Activated naive CD8-positive, alpha-beta T cell treated with anti-CD3 and anti-CD28 coated beads, Interleukin-2, amount 10 ng/mL, durations not matched to agents 7 days and 5 days (primary cell): ENCODE measurements at regions not wholly inside any gene's neighbourhood (a gene's known extent, or its start where the extent isn't known, plus 50 kb on each side); places are given as distances from the start of the nearest gene placed in this dataset.
"Not testable (repeated sequence)": the region's sequence is repeated elsewhere in the genome, so short reads cannot be mapped to it uniquely, and the experiment has no call there.

Experiments
- ATAC-seq: fragments of 150-1000 bp; cut with Tn5 transposase; one replicate; pipeline ENCODE4 v1.10.0; 2021; ENCODE audit warnings: low read depth, moderate library complexity
- POLR2A ChIA-PET: fragments of 350-600 bp; sonication (Branson Sonifier 250); formaldehyde crosslinking; loops from one replicate; lab custom pipeline; 2021; ENCODE audit warnings: antibody characterized with exemption; lab: Charles Lee
- DNase-seq: peaks from one replicate; pipeline ENCODE4 v3.0.0; 2021
- H3K27ac Mint-ChIP-seq: one replicate; pipeline ENCODE4 v1.8.0; 2022; ENCODE audit warnings: mild to moderate bottlenecking, mixed read lengths
- H3K27me3 Mint-ChIP-seq: one replicate; pipeline ENCODE4 v1.8.0; 2022; ENCODE audit warnings: mild to moderate bottlenecking, moderate library complexity, mixed read lengths
- H3K36me3 Mint-ChIP-seq: one replicate; pipeline ENCODE4 v1.8.0; 2021; ENCODE audit warnings: mild to moderate bottlenecking, mixed read lengths
- H3K4me1 Mint-ChIP-seq: one replicate; pipeline ENCODE4 v1.8.0; 2021; ENCODE audit warnings: mixed read lengths
- H3K4me3 Mint-ChIP-seq: one replicate; pipeline ENCODE4 v1.8.0; 2022; ENCODE audit warnings: mild to moderate bottlenecking, moderate library complexity, mixed read lengths
- H3K9me3 Mint-ChIP-seq: one replicate; pipeline ENCODE4 v1.8.0; 2021; ENCODE audit warnings: mixed read lengths

DNA sequence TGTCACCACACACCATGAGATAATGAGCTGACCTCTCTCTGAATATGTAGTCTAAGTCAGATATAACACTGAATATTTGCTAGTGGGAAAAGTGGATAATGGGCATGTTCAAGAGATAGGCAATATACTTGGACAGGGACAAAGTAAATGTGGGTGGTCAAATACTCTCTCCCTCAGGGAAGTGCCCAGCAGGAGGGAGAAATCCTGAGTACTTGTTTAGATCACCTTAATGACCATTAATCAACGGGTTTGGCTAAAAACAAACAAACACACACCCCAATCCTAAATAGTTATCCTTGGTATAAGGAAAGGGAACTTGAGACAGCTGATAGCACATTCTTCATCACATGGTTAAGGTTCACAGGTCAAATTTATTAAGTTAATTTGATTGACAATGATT is 933.5 kb downstream of the C4orf33 start:
- Mint-ChIP-seq H3K36me3 (no peaks in the 10 kb centered on the region), H3K27me3 (no peaks in the 10 kb centered on the region), H3K4me1 (no peaks in the 10 kb centered on the region), H3K9me3 (peaks cover 1% of the 10 kb centered on the region), H3K4me3 (no peak overlapping the region), H3K27ac (no peak overlapping the region)
- DNase-seq: no peak
- no peak for ATAC-seq
- POLR2A ChIA-PET: no interaction called here

GRCh38 chr4:130031858-130032257 is 935.9 kb downstream of the C4orf33 start:
- DNase-seq (no peak), ATAC-seq (no peak)
- Mint-ChIP-seq H3K27me3 (no peaks in the 10 kb centered on the region), H3K27ac (no peak overlapping the region), H3K9me3 (no peaks in the 10 kb centered on the region), H3K4me3 (no peak overlapping the region), H3K4me1 (no peaks in the 10 kb centered on the region), H3K36me3 (no peaks in the 10 kb centered on the region)
- POLR2A ChIA-PET: no interaction called here

- DNase-seq, H3K9me3 Mint-ChIP-seq, H3K4me1 Mint-ChIP-seq, H3K4me3 Mint-ChIP-seq, ATAC-seq, H3K27ac Mint-ChIP-seq, H3K36me3 Mint-ChIP-seq, POLR2A ChIA-PET, H3K27me3 Mint-ChIP-seq: not testable (repeated sequence)
Measured at GRCh38 chr4:130033657-130034056, 937.7 kb downstream of the C4orf33 start.

GRCh38 chr4:130034876-130035275 is 938.9 kb downstream of the C4orf33 start:
- no peak for ATAC-seq
- no peak overlapping the region for H3K4me3 Mint-ChIP-seq
- peaks cover 2% of the 10 kb centered on the region for H3K9me3 Mint-ChIP-seq
- H3K27me3 Mint-ChIP-seq: no peaks in the 10 kb centered on the region
- POLR2A ChIA-PET: no interaction called here
- DNase-seq: no peak
- H3K36me3 Mint-ChIP-seq: no peaks in the 10 kb centered on the region
- H3K27ac Mint-ChIP-seq: no peak overlapping the region
- no peaks in the 10 kb centered on the region for H3K4me1 Mint-ChIP-seq

DNA sequence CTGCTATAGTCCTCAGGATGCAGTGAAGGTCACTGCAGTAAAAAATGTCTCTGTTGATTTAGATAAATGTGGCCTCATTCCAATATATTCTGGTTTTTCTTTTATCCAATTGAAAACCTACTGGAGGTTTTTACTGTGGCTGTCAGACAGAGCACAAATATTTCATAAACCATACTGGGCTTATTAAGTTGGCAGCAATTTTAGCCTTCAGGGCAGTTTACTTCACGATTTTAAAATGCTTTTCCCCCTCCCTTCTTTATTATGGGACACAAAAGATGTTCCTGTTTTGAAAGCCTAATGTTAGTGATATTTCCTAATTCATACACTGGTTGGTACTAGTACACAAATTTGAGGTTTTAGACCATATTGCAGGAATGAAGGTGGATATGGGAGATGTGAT is 939.4 kb downstream of the C4orf33 start:
- ATAC-seq: no peak
- Mint-ChIP-seq H3K4me3 (no peak overlapping the region), H3K9me3 (peaks cover 2% of the 10 kb centered on the region), H3K4me1 (no peaks in the 10 kb centered on the region), H3K27ac (no peak overlapping the region), H3K27me3 (no peaks in the 10 kb centered on the region), H3K36me3 (no peaks in the 10 kb centered on the region)
- DNase-seq: no peak
- POLR2A ChIA-PET: no interaction called here

- POLR2A ChIA-PET, H3K27ac Mint-ChIP-seq, H3K27me3 Mint-ChIP-seq, H3K9me3 Mint-ChIP-seq, H3K4me1 Mint-ChIP-seq, DNase-seq, H3K4me3 Mint-ChIP-seq, ATAC-seq, H3K36me3 Mint-ChIP-seq: not testable (repeated sequence)
Measured at GRCh38 chr4:130037866-130038265, 941.9 kb downstream of the C4orf33 start.

DNA sequence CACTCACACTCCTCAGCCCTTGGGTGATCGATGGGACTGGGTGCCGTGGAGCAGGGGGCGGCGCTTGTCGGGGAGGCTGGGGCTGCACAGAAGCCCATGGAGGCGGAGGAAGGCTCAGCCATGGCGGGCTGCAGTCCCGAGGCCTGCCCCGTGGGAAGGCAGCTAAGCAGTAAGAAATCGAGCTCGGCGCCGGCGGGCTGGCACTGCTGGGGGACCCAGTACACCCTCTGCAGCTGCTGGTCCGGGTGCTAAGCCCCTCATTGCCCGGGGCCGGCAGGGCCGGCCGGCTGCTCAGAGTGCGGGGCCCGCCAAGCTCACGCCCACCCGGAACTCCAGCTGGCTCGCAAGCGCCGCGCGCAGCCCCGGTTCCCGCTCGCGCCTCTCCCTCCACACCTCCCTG is 942.6 kb downstream of the C4orf33 start:
- ATAC-seq, H3K27me3 Mint-ChIP-seq, H3K27ac Mint-ChIP-seq, POLR2A ChIA-PET, H3K4me3 Mint-ChIP-seq, H3K4me1 Mint-ChIP-seq, DNase-seq, H3K9me3 Mint-ChIP-seq, H3K36me3 Mint-ChIP-seq: not testable (repeated sequence)

- no peak for DNase-seq
- POLR2A ChIA-PET: no interaction called here
- Mint-ChIP-seq H3K9me3 (no peaks in the 10 kb centered on the region), H3K36me3 (no peaks in the 10 kb centered on the region), H3K4me1 (no peaks in the 10 kb centered on the region), H3K27ac (no peak overlapping the region), H3K27me3 (no peaks in the 10 kb centered on the region), H3K4me3 (no peak overlapping the region)
- no peak for ATAC-seq
Measured at GRCh38 chr4:130043732-130044160, 947.8 kb downstream of the C4orf33 start.

- Mint-ChIP-seq H3K4me1 (no peaks in the 10 kb centered on the region), H3K27ac (no peak overlapping the region), H3K36me3 (no peaks in the 10 kb centered on the region), H3K9me3 (no peaks in the 10 kb centered on the region), H3K4me3 (no peak overlapping the region), H3K27me3 (no peaks in the 10 kb centered on the region)
- no peak for ATAC-seq
- POLR2A ChIA-PET: no interaction called here
- no peak for DNase-seq
Measured at GRCh38 chr4:130044788-130045531, 949.0 kb downstream of the C4orf33 start.

- Mint-ChIP-seq H3K4me3 (no peak overlapping the region), H3K27me3 (no peaks in the 10 kb centered on the region), H3K27ac (no peak overlapping the region), H3K4me1 (no peaks in the 10 kb centered on the region), H3K36me3 (no peaks in the 10 kb centered on the region), H3K9me3 (peaks cover 7% of the 10 kb centered on the region)
- no peak for DNase-seq
- ATAC-seq: no peak
- POLR2A ChIA-PET: no interaction called here
Measured at GRCh38 chr4:130053723-130054122, 957.8 kb downstream of the C4orf33 start.

GRCh38 chr4:130054908-130055307 is 959.0 kb downstream of the C4orf33 start:
- Mint-ChIP-seq H3K4me3 (no peak overlapping the region), H3K27me3 (no peaks in the 10 kb centered on the region), H3K4me1 (no peaks in the 10 kb centered on the region), H3K9me3 (peaks cover 7% of the 10 kb centered on the region), H3K36me3 (no peaks in the 10 kb centered on the region), H3K27ac (no peak overlapping the region)
- POLR2A ChIA-PET: no interaction called here
- ATAC-seq: no peak
- no peak for DNase-seq

- no peaks in the 10 kb centered on the region for H3K4me1 Mint-ChIP-seq
- POLR2A ChIA-PET: no interaction called here
- ATAC-seq (no peak), DNase-seq (no peak)
- H3K36me3 Mint-ChIP-seq: no peaks in the 10 kb centered on the region
- peaks cover 7% of the 10 kb centered on the region for H3K9me3 Mint-ChIP-seq
- H3K4me3 Mint-ChIP-seq: no peak overlapping the region
- no peaks in the 10 kb centered on the region for H3K27me3 Mint-ChIP-seq
- H3K27ac Mint-ChIP-seq: no peak overlapping the region
Measured at GRCh38 chr4:130056286-130056685, 960.3 kb downstream of the C4orf33 start.

DNA sequence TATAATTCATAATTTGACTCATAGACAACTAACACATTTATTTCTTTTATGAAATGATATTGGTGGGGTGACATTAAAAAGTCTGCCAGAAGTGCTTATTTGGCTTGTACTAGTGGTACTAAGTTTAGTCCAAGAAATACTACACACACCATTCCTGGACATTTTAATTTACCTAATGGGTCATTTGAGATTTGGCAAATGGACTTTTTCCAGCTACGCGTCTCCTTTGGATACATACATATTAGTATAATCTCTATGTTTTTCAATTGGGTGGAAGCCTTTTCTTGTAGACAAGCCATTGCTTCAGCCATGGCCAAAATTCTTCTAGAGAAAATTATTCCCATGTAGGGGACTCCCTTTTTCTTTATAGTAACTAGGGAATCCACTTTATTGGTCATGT is 968.5 kb downstream of the C4orf33 start:
- Mint-ChIP-seq H3K9me3 (peaks cover 2% of the 10 kb centered on the region), H3K27me3 (no peaks in the 10 kb centered on the region), H3K4me1 (no peaks in the 10 kb centered on the region), H3K27ac (no peak overlapping the region), H3K36me3 (no peaks in the 10 kb centered on the region), H3K4me3 (no peak overlapping the region)
- DNase-seq: no peak
- no peak for ATAC-seq
- POLR2A ChIA-PET: no interaction called here

DNA sequence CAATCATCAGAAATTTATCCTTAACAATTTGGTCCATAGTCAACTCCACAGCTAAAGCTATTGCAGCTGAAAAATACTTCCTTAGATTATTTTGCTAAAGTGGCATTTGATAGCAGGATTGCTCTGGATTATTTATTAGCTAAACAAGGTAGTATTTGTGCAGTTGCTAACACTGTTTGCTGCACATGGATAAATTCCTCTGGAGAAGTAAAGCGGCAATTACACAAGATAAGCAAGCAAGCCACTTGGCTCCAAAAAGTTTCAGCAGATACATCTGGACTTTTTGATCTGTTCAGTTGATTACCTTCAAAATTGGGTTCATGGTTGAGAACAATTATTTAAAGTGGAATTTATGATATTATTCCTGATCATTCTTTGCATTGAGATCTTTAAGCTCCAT is 971.5 kb downstream of the C4orf33 start:
- no peak overlapping the region for H3K4me3 Mint-ChIP-seq
- DNase-seq (no peak), ATAC-seq (no peak)
- H3K4me1 Mint-ChIP-seq: no peaks in the 10 kb centered on the region
- H3K9me3 Mint-ChIP-seq: peaks cover 2% of the 10 kb centered on the region
- H3K27me3 Mint-ChIP-seq: no peaks in the 10 kb centered on the region
- no peak overlapping the region for H3K27ac Mint-ChIP-seq
- POLR2A ChIA-PET: no interaction called here
- no peaks in the 10 kb centered on the region for H3K36me3 Mint-ChIP-seq
